Erythroblast (primary cell): ENCODE measurements at regions not wholly inside any gene's neighbourhood (a gene's known extent, or its start where the extent isn't known, plus 50 kb on each side); places are given as distances from the start of the nearest gene placed in this dataset.
"Not testable (repeated sequence)": the region's sequence is repeated elsewhere in the genome, so short reads cannot be mapped to it uniquely, and the experiment has no call there.

Experiments
- DNase-seq, 2 experiments: peaks; one replicate each; lab custom pipeline; 2025; lab: John Stamatoyannopoulos, UW
- GATA1 ChIP-seq: IDR thresholded peaks from 2 replicates; pipeline ENCODE4 v1.6.1; 2011; ENCODE audit warnings: low read depth, mild to moderate bottlenecking, control low read depth, low read length, moderate library complexity
- POLR2A ChIP-seq: IDR thresholded peaks from 2 replicates; pipeline ENCODE4 v1.6.1; 2011; ENCODE audit warnings: mild to moderate bottlenecking, low read length

- no peak for DNase-seq
- TF ChIP-seq GATA1, result no peak
- TF ChIP-seq POLR2A, result no peak
Measured at GRCh38 chr13:69092615-69093322, 1014.9 kb upstream of the ATXN8OS start.

GRCh38 chr13:69077267-69077666 is 1030.4 kb upstream of the ATXN8OS start:
- no peak for TF ChIP-seq GATA1
- TF ChIP-seq POLR2A, result no peak
- no peak for DNase-seq

- no peak for DNase-seq
- TF ChIP-seq POLR2A (no peak), GATA1 (no peak)
Measured at GRCh38 chr13:69069554-69070133, 1038.0 kb upstream of the ATXN8OS start.

GRCh38 chr13:69050696-69051095 is 1056.9 kb upstream of the ATXN8OS start:
- TF ChIP-seq POLR2A (no peak), GATA1 (no peak)
- DNase-seq, result no peak

- TF ChIP-seq POLR2A, result no peak
- no peak for TF ChIP-seq GATA1
- no peak for DNase-seq
Measured at GRCh38 chr13:69044629-69045028, 1063.0 kb upstream of the ATXN8OS start.

- no peak for DNase-seq
- no peak for TF ChIP-seq GATA1
- TF ChIP-seq POLR2A, result no peak
Measured at GRCh38 chr13:69040898-69041297, 1066.7 kb upstream of the ATXN8OS start.

- TF ChIP-seq POLR2A (no peak), GATA1 (no peak)
- no peak for DNase-seq
Measured at GRCh38 chr13:69035771-69036170, 1071.9 kb upstream of the ATXN8OS start.

GRCh38 chr13:69028936-69029335 is 1078.7 kb upstream of the ATXN8OS start:
- TF ChIP-seq POLR2A, result no peak
- no peak for TF ChIP-seq GATA1
- no peak for DNase-seq

- TF ChIP-seq GATA1, result no peak
- DNase-seq, result no peak
Measured at GRCh38 chr13:69020120-69020519, 1087.5 kb upstream of the ATXN8OS start.

- not testable (repeated sequence) for DNase-seq
Measured at GRCh38 chr13:69018173-69018572, 1089.5 kb upstream of the ATXN8OS start.

GRCh38 chr13:69010789-69011188 is 1096.8 kb upstream of the ATXN8OS start:
- TF ChIP-seq GATA1 (no peak), POLR2A (no peak)
- DNase-seq, result no peak

GRCh38 chr13:69008499-69008898 is 1099.1 kb upstream of the ATXN8OS start:
- no peak for DNase-seq
- no peak for TF ChIP-seq POLR2A
- no peak for TF ChIP-seq GATA1

GRCh38 chr13:68998056-68998455 is 1109.6 kb upstream of the ATXN8OS start:
- no peak for DNase-seq
- no peak for TF ChIP-seq POLR2A
- TF ChIP-seq GATA1, result no peak

GRCh38 chr13:68996668-68997025 is 1111.0 kb upstream of the ATXN8OS start:
- TF ChIP-seq GATA1 (no peak), POLR2A (no peak)

GRCh38 chr13:68995972-68996667 is 1111.5 kb upstream of the ATXN8OS start:
- TF ChIP-seq POLR2A (no peak), GATA1 (no peak)
- no peak for DNase-seq

More at GRCh38 chr13:68996668-68997025, 1111.0 kb upstream of the ATXN8OS start:
- DNase-seq, result no peak
